Peyer's patch (tissue), 4 donors: ENCODE measurements at regions not wholly inside any gene's neighbourhood (a gene's known extent, or its start where the extent isn't known, plus 50 kb on each side); places are given as distances from the start of the nearest gene placed in this dataset.

Experiments used
- DNase-seq, 3 donors: peaks; one replicate each; pipeline ENCODE4 v3.0.0-alpha.2; 2017 to 2019
- H3K27ac ChIP-seq, 4 donors: fragments of 200-600 bp; sonication (generic); one replicate each; pipeline ENCODE4 v1.5.1; 2016 to 2019
- H3K27me3 ChIP-seq, 2 donors: fragments of 200-600 bp; sonication (generic); one replicate each; pipeline ENCODE4 v1.5.1; 2019
- H3K36me3 ChIP-seq, 3 donors: fragments of 200-600 bp; sonication (generic); one replicate each; pipeline ENCODE4 v1.5.1; 2016 to 2019
- H3K4me1 ChIP-seq, 4 donors: fragments of 200-600 bp; sonication (generic); one replicate each; pipeline ENCODE4 v1.5.1; 2016 to 2019
- H3K4me3 ChIP-seq, 4 donors: fragments of 200-600 bp; sonication (generic); 1 replicate in 3 of 4; 2 replicates in 1 of 4; pipeline ENCODE4 v1.5.1; 2016 to 2019; ENCODE audit warnings: mild to moderate bottlenecking in 1 of 4
- H3K9me3 ChIP-seq, 4 donors: fragments of 200-600 bp; sonication (generic); one replicate each; pipeline ENCODE4 v1.5.1; 2016 to 2019; ENCODE audit warnings: mild to moderate bottlenecking in 1 of 4
- POLR2A ChIP-seq, 2 donors: fragments of 450-650 bp; IDR thresholded peaks; one replicate each; pipeline ENCODE4 v1.5.1; 2017; ENCODE audit warnings: antibody characterized with exemption in 2 of 2, mild to moderate bottlenecking in 2 of 2, moderate library complexity in 2 of 2
- TF ChIP-seq, protein P1 (sequence below), 6 experiments: fragments of 450-650 bp in 4 of 6; fragments of 200-600 bp in 2 of 6; sonication (generic) in 1 of 6; IDR thresholded peaks; one replicate each; pipeline ENCODE4 v1.5.1; 2017 to 2019; ENCODE audit warnings: antibody characterized with exemption in 6 of 6, mild to moderate bottlenecking in 3 of 6, moderate library complexity in 1 of 6

- no peak overlapping the region for H3K4me3 ChIP-seq
- TF ChIP-seq, protein P1, sequence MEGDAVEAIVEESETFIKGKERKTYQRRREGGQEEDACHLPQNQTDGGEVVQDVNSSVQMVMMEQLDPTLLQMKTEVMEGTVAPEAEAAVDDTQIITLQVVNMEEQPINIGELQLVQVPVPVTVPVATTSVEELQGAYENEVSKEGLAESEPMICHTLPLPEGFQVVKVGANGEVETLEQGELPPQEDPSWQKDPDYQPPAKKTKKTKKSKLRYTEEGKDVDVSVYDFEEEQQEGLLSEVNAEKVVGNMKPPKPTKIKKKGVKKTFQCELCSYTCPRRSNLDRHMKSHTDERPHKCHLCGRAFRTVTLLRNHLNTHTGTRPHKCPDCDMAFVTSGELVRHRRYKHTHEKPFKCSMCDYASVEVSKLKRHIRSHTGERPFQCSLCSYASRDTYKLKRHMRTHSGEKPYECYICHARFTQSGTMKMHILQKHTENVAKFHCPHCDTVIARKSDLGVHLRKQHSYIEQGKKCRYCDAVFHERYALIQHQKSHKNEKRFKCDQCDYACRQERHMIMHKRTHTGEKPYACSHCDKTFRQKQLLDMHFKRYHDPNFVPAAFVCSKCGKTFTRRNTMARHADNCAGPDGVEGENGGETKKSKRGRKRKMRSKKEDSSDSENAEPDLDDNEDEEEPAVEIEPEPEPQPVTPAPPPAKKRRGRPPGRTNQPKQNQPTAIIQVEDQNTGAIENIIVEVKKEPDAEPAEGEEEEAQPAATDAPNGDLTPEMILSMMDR (IDR thresholded peaks at IDR 0.05): no peak
- TF ChIP-seq POLR2A (IDR thresholded peaks at IDR 0.05): no peak
Measured at GRCh38 chr14:38339696-38340095, 83.8 kb upstream of the CLEC14A start.

DNA sequence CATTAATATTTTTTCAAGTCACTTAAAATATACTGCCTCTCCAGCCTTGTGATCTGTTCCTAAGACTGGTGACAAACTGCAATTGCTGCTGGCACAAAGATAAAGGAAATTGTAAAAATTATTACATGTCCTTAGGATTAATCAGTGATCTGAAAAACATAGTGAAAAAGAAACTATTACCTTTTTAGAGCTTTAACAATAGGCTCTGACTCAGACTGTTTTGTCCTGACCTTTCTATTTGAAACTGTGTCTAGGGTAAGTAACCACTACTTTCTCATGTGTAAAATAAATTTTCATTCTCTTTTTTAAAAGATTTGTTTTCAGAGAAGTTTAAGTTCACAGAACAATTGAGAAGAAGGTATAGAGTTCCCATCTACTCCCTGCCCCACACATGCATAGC, 80.4 kb upstream of the CLEC14A start:
- H3K27me3 ChIP-seq: no peaks in the 10 kb centered on the region
- no peaks in the 10 kb centered on the region for H3K36me3 ChIP-seq
- H3K9me3 ChIP-seq: no peaks in the 10 kb centered on the region
- DNase-seq: no peak
- no peaks in the 10 kb centered on the region for H3K4me1 ChIP-seq
- no peak overlapping the region for H3K4me3 ChIP-seq
- no peak for TF ChIP-seq POLR2A (IDR thresholded peaks at IDR 0.05)
- TF ChIP-seq, protein P1 (IDR thresholded peaks at IDR 0.05): no peak
- no peak overlapping the region for H3K27ac ChIP-seq

More at GRCh38 chr14:38339696-38340095, 83.8 kb upstream of the CLEC14A start:
- no peak overlapping the region for H3K27ac ChIP-seq
- H3K27me3 ChIP-seq: no peaks in the 10 kb centered on the region
- H3K4me1 ChIP-seq: no peaks in the 10 kb centered on the region
- no peaks in the 10 kb centered on the region for H3K9me3 ChIP-seq
- H3K36me3 ChIP-seq: no peaks in the 10 kb centered on the region
- DNase-seq: no peak

DNA sequence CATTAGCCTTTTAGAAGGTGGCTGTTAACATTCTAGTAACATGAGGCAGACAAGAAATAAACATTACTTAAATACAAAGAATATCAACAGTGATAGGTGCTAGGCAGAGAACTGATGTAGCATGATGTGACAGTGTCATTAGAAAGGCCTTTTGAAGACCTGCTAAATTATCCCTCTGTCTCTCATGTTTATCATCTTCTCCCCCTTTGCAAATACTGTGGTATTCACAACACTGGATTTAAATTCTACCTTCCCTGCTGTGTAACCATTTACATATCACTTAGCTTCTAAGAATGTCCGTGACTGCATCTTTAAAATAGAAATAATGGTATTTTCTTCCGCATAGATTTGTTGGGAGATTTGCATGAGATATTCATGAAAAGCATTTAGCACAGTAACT, 74.4 kb upstream of the CLEC14A start:
- no peaks in the 10 kb centered on the region for H3K4me1 ChIP-seq
- no peak overlapping the region for H3K27ac ChIP-seq
- no peaks in the 10 kb centered on the region for H3K9me3 ChIP-seq
- no peaks in the 10 kb centered on the region for H3K27me3 ChIP-seq
- TF ChIP-seq, protein P1 (IDR thresholded peaks at IDR 0.05): no peak
- no peak for TF ChIP-seq POLR2A (IDR thresholded peaks at IDR 0.05)
- no peak for DNase-seq
- H3K4me3 ChIP-seq: no peak overlapping the region
- no peaks in the 10 kb centered on the region for H3K36me3 ChIP-seq

DNA sequence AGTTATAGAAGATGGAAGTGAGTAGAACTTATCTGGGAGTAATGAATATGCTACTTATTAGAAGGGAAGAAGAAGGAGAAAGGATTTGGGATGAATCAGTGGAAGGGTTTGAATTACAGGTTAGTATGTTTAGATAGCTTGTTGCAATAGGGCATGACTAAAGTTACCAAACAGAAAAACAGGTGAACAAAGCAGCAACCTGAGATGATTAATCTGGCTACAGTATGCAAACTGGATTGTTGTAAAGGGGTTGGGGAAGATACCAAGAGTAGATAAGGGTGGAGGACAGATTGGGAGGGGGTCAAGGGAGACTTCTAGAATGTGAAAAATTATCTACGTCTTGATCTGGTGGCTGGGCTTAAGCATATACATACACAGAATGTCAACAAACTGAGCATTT, 73.4 kb upstream of the CLEC14A start:
- Histone ChIP-seq H3K4me1 (no peaks in the 10 kb centered on the region), H3K27ac (no peak overlapping the region), H3K9me3 (no peaks in the 10 kb centered on the region), H3K27me3 (no peaks in the 10 kb centered on the region), H3K36me3 (no peaks in the 10 kb centered on the region), H3K4me3 (no peak overlapping the region)
- no peak for DNase-seq
- no peak for TF ChIP-seq POLR2A (IDR thresholded peaks at IDR 0.05)
- TF ChIP-seq, protein P1 (IDR thresholded peaks at IDR 0.05): no peak

GRCh38 chr14:38316922-38317321, 61.0 kb upstream of the CLEC14A start:
- Histone ChIP-seq H3K4me3 (no peak overlapping the region), H3K36me3 (no peaks in the 10 kb centered on the region), H3K27ac (no peak overlapping the region), H3K27me3 (no peaks in the 10 kb centered on the region), H3K4me1 (no peaks in the 10 kb centered on the region), H3K9me3 (no peaks in the 10 kb centered on the region)
- TF ChIP-seq, protein P1 (IDR thresholded peaks at IDR 0.05): no peak
- no peak for TF ChIP-seq POLR2A (IDR thresholded peaks at IDR 0.05)
- no peak for DNase-seq

DNA sequence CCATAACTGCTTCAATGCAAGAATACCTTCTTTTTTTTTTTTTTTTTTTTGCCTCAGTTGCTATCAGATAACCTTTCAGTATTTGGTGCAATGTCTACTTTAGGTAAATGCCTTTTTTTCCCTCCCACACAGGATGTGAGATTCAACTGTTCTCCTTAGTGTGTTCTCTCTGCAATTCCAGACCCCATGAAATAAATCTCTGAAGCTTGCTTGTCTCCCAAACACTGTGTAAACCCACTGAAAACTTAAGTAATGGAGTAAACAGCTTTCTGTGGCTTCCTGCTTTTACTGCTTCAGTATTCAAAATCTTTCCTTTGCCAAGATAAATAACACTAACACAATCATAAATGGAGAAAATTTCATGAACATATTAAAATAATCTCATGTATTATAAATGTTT, 55.8 kb upstream of the CLEC14A start:
- Histone ChIP-seq H3K4me3 (no peak overlapping the region), H3K27me3 (no peaks in the 10 kb centered on the region), H3K4me1 (no peaks in the 10 kb centered on the region), H3K36me3 (no peaks in the 10 kb centered on the region), H3K9me3 (no peaks in the 10 kb centered on the region), H3K27ac (no peak overlapping the region)
- TF ChIP-seq, protein P1 (IDR thresholded peaks at IDR 0.05): no peak
- TF ChIP-seq POLR2A (IDR thresholded peaks at IDR 0.05): no peak
- no peak for DNase-seq
